NOMO-1 (cell line): ENCODE measurements at regions not wholly inside any gene's neighbourhood (a gene's known extent, or its start where the extent isn't known, plus 50 kb on each side); places are given as distances from the start of the nearest gene placed in this dataset.
"Not testable (repeated sequence)": the region's sequence is repeated elsewhere in the genome, so short reads cannot be mapped to it uniquely, and the experiment has no call there.

ENCODE experiments used
- DNase-seq, 2 experiments: peaks; one replicate each; lab custom pipeline; 2025; ENCODE audit not compliant: unreplicated experiment in 2 of 2; lab: John Stamatoyannopoulos, UW

DNA sequence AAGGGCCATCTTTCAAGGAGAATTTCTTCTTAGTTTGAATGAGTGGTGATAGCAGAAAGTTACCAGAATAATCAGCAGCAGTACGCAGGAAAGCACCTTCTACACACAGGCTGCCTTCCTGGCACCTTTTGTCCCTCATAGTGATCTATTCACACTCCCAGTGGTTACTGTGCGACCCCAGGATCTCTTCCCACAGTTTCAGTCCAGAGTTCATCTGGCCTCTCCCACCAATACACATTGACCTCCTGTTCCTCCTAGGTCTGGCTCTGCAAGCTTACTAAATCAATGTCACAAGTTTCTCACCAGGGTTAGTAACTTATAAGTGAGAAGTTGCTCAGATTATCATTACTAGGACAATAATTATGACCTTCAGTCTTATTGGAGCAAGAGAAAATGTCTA, 99.1 kb upstream of the PIK3R1 start:
- no peak for DNase-seq

- no peak for DNase-seq
Measured at GRCh38 chr5:68115584-68115983, 100.0 kb upstream of the PIK3R1 start.

DNA sequence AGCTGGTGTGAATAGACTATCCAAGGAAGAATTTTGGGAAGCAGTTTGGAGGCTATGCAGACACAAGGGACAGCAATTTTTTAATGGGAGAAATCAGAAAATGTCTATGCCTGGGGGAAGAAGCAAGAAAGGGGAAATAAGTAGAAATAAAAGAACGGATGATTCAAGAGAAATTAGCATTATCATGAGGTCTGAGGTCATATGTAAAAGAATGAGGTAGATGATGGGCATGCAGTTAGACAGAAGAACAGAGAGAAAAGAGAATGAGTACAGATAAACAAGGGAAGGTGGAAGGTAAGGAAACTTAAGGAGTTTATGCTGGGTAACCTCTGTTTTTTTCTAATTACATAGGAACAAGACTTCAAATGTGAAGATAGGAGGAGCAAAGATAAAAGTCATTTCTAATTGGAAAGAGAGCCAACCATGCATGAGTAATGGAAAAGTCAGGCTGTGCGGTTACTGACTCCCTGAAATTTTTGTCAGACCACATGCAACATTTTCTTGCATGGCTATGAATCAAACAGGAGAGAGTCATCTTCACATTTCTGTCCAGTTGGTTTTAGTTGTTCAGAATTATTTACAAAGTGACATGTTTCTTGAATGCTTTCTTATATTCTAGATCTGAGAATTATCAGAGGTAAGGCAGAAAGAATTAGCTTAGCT, 101.0 kb upstream of the PIK3R1 start:
- no peak for DNase-seq

DNA sequence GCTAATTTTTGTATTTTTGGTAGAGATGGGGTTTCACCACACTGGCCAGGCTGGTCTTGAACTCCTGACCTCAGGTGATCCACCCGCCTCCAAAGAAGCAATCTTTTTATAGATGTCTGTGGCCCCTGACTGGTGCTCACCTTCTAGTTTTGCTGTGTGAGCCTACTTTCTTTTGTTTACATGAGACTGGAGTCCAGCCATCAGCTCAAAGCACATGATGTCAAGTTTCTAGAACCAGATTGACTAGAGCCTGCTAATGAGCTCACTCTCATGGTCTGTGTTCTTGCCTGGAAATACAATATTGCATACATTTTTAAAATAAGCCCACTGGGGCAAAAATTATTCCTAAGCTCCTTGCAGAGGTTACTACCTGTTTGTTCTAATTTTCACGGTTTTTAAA, 102.9 kb upstream of the PIK3R1 start:
- no peak for DNase-seq

DNA sequence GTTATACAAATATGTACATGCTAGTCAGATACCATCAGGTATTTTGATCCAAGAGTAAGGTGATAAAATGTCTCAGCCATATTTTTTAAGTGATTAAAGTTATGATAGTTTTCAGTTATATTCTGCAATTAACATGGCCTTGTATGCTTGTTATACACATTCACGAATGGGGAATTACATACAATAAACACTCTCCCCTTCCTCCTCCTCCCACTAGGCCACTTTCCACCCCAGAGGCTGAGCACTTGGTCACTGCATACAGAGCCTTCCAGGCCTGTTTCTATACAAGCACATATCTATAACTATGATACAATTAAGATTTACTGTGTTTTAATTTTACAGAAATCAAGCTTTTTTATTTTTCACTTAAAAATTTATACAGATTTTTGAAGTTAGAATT, 104.7 kb upstream of the PIK3R1 start:
- DNase-seq, result no peak

DNA sequence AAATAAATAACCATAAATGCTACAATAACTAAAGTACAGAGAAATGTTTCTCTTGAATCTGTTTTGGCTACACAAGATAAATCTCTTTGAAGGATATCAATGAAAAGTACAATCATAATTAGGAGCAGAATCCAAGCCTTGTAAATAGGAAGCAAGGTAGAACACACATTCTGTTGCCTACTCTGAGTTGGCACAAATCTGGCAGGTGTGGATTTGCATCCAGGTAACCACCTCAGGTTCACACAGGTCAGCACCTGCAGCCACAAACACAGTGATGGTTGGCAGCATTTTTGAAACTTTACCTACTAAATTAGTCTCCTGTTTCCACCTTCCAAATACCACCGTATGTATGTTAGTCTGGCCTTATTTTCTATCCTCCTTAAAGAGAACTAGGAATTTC, 105.3 kb upstream of the PIK3R1 start:
- DNase-seq, result no peak

DNA sequence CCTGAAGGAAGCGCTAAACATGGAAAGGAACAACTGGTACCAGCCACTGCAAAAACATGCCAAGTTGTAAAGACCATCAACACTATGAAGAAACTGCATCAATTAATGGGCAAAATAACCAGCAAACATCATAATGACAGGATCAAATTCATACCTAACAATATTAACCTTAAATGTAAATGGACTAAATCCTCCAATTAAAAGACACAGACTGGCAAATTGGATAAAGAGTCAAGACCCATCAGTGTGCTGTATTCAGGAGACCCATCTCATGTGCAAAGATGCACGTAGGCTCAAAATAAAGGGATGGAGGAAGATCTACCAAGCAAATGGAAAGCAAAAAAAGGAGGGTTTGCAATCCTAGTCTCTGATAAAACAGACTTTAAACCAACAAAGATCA, 111.3 kb upstream of the PIK3R1 start:
- not testable (repeated sequence) for DNase-seq

DNA sequence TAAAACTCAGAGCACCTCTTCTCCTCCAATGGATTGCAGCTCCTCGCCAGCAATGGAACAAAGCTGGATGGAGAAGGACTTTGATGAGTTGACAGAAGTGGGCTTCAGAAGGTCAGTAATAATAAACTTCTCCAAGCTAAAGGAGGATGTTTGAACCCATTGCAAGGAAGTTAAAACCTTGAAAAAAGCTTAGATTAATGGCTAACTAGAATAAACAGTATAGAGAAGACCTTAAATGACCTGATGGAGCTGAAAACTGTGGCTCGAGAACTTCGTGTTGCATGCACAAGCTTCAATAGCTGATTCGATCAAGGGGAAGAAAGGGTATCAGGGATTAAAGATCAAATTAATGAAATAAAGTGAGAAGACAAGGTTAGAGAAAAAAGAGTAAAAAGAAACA, 112.3 kb upstream of the PIK3R1 start:
- not testable (repeated sequence) for DNase-seq

- DNase-seq, result no peak
Measured at GRCh38 chr5:68099327-68099726, 116.2 kb upstream of the PIK3R1 start.

- no peak for DNase-seq
Measured at GRCh38 chr5:68093455-68094159, 121.9 kb upstream of the PIK3R1 start.

DNA sequence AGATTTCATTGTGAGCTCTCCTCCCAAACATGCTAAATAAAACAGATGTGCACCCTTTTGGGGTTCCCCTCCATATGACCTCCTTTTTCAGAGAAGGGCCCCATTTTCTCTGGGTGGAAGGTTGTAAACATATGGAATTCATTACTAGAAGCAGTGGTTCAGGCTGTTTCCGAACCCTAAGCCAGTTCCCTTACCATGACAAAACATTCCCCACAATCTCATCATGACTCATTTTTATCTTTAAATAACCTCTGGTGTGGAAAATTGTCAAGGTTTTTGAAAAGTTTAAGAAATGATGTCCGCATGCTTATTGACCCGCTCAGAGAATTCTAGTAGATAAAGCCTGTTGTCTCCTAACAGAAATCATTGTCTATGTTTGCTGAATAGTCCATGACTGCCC, 127.3 kb upstream of the PIK3R1 start:
- DNase-seq, result no peak

GRCh38 chr5:68087866-68088265, 127.7 kb upstream of the PIK3R1 start:
- no peak for DNase-seq

DNA sequence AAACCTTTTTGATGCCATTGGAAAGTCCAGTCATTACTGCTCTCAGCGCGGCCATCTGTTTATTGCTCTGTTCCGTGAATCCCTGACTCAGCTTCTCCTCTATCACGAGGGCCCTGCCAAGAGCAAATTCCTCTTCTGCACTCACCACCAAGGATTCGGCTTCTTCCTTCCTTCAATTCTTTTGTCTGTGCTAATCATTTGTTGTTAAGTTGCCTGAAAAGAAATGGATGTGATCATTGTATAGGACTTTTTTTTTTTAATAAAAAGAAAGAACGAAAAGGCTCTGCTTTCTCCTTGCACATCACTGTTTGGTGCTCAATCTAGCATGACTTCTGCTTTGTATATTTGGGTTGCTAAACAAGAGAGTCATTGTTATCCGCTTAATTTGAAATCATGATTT, 128.7 kb upstream of the PIK3R1 start:
- peak in 1 of 2 experiments; percentile 42 for DNase-seq

DNA sequence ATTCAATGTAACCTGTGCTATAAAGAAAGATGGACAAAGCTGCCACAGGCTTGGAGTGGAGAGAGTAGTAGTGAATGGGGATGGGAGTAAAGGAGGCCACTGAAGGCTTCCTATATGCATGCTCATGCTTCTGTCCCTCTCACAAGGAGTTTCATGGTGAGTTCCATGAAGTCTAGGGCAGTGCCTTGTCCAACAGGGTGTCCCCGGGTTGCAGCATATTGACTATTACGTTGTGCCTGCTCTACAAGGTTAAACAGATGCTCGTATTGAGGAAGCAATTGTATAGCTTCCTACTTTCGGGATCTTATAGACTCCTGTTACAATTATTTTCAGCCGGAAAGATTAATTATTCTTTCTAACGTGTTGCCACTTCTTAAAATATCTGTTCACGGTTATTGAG, 129.1 kb upstream of the PIK3R1 start:
- peak in 1 of 2 experiments; percentile 42 for DNase-seq

DNA sequence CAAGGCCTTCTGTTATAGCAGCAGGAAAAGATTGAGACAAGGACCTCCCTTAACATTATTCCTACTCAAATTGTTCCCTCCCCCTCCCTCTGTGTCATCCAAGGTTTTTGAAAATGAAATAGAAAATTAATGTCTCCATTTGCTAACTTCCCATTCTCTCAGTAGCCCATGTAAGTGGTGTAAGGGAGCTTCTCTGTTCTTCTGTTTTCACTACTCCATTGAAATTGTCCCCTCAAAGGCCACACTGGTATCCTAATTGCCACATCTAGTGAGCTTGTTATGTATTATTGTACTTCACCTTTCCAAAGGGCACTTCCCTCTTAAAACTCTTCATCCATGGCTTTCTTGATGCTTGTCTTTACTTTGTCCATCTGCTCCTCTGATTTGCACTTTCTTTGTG, 131.2 kb upstream of the PIK3R1 start:
- DNase-seq, result no peak

GRCh38 chr5:68080282-68081050, 135.1 kb upstream of the PIK3R1 start:
- no peak for DNase-seq

DNA sequence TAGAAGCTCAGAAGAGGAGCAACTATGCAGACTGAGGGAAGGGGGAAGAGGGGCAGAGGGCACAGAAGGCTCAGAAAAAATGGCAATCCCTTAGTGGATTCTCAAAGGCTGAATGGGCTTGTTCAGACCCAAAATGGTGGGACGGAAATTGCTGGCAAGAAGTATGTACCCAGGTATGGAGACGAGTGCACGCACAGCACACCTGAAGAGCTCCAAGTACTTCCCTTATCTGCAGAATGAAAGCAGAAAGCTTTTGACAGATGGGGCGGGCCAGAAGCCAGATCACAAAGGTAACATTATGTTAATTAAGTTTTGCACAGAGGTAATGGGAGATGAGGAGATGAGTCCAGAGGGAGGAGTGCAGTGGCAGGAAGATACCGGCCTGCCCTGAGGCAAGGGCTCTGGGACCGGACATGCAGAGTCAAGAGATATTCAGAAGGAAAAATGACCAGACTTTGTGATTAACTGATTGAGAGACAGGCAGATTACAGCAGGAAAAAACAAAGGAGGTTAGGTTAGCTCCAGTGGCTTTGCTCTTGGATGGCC, 138.1 kb upstream of the PIK3R1 start:
- no peak for DNase-seq

DNA sequence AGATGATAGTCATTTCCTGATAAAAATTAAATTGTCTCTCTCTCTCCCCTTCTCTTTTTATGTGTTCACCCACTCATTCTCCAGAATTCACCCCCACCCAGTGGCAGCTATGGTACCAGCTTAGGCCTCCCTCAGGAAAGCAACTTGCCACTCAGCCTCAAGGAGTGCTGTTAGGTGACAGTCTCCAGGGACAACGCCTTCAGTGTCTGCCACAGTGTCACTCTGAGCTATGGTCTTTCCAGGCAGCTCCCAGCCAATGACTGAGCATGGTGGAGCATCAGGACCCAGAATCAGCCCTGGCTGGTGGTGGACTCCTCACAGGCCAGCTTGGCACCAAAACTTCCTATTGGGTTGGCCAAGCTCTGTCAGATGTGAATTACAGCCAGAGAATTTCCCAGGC, 140.9 kb upstream of the PIK3R1 start:
- DNase-seq, result no peak

- no peak for DNase-seq
Measured at GRCh38 chr5:68074048-68074632, 141.4 kb upstream of the PIK3R1 start.

- no peak for DNase-seq
Measured at GRCh38 chr5:68071736-68072135, 143.8 kb upstream of the PIK3R1 start.

GRCh38 chr5:68071282-68071632, 144.3 kb upstream of the PIK3R1 start:
- DNase-seq, result no peak
